MM.1S (cell line): ENCODE measurements at regions not wholly inside any gene's neighbourhood (a gene's known extent, or its start where the extent isn't known, plus 50 kb on each side); places are given as distances from the start of the nearest gene placed in this dataset.

Experiments
- DNase-seq: peaks from one replicate; pipeline ENCODE4 v3.0.0-alpha.2; 2015
- H2AFZ ChIP-seq: fragments of 300-600 bp; sonication (generic); 2 replicates; pipeline ENCODE4 v1.6.0; 2016; ENCODE audit warnings: antibody characterized with exemption, low read length
- H3F3A ChIP-seq: fragments of 300-600 bp; sonication (generic); 2 replicates; pipeline ENCODE4 v1.6.1; 2016; ENCODE audit warnings: mild to moderate bottlenecking, antibody characterized with exemption, low read length, moderate library complexity, mixed read lengths; ENCODE audit not compliant: insufficient read depth
- H3K27ac ChIP-seq: fragments of 300-600 bp; sonication (generic); 2 replicates; pipeline ENCODE4 v1.5.1; 2016; ENCODE audit warnings: mild to moderate bottlenecking, low read length
- H3K27me3 ChIP-seq: fragments of 300-600 bp; sonication (generic); replicated peaks from 2 replicates; pipeline ENCODE4 v1.6.0; 2016; ENCODE audit warnings: low read length; ENCODE audit not compliant: insufficient read depth
- H3K36me3 ChIP-seq: fragments of 300-600 bp; sonication (generic); replicated peaks from 2 replicates; pipeline ENCODE4 v1.6.1; 2016; ENCODE audit warnings: mild to moderate bottlenecking, low read length, mixed read lengths; ENCODE audit not compliant: insufficient read depth
- H3K4me1 ChIP-seq: fragments of 300-600 bp; sonication (generic); 2 replicates; pipeline ENCODE4 v1.6.1; 2016; ENCODE audit warnings: low read length, mixed read lengths
- H3K4me2 ChIP-seq: fragments of 300-600 bp; sonication (generic); 2 replicates; pipeline ENCODE4 v1.6.0; 2016; ENCODE audit warnings: low read depth, low read length
- H3K4me3 ChIP-seq: fragments of 300-600 bp; sonication (generic); 2 replicates; pipeline ENCODE4 v1.5.1; 2016; ENCODE audit warnings: low read length, mixed read lengths
- H3K79me2 ChIP-seq: fragments of 300-600 bp; sonication (generic); 2 replicates; pipeline ENCODE4 v1.6.1; 2016; ENCODE audit warnings: mixed run types, low read length, mixed read lengths
- H3K9ac ChIP-seq: fragments of 300-600 bp; sonication (generic); 2 replicates; pipeline ENCODE4 v1.6.1; 2016; ENCODE audit warnings: low read length, mixed read lengths
- H3K9me2 ChIP-seq: fragments of 300-600 bp; sonication (generic); replicated peaks from 2 replicates; pipeline ENCODE4 v1.6.1; 2016; ENCODE audit warnings: mild to moderate bottlenecking, low read length, mixed read lengths; ENCODE audit not compliant: insufficient read depth
- H3K9me3 ChIP-seq: fragments of 300-600 bp; sonication (generic); replicated peaks from 2 replicates; pipeline ENCODE4 v1.6.1; 2016; ENCODE audit warnings: mild to moderate bottlenecking, low read length, mixed read lengths; ENCODE audit not compliant: insufficient read depth
- H4K20me1 ChIP-seq: fragments of 300-600 bp; sonication (generic); 2 replicates; pipeline ENCODE4 v1.6.1; 2016; ENCODE audit warnings: mild to moderate bottlenecking, low read length, moderate library complexity, mixed read lengths; ENCODE audit not compliant: insufficient read depth
- CTCF ChIP-seq: fragments of 300-600 bp; sonication (generic); IDR thresholded peaks from 2 replicates; pipeline ENCODE4 v1.5.1; 2016; ENCODE audit warnings: antibody characterized with exemption, low read length, mixed read lengths
- EZH2 ChIP-seq: fragments of 300-600 bp; sonication (generic); optimal IDR thresholded peaks from 2 replicates; pipeline ENCODE3; 2017; ENCODE audit warnings: low read depth, mild to moderate bottlenecking, antibody characterized with exemption, low read length, mixed read lengths
- EZH2phosphoT487 ChIP-seq: fragments of 300-600 bp; sonication (generic); IDR thresholded peaks from 2 replicates; pipeline ENCODE4 v1.6.1; 2018; ENCODE audit warnings: antibody characterized with exemption, low read length

- Histone ChIP-seq H3K9ac (no peak overlapping the region), H3K36me3 (no peaks in the 10 kb centered on the region), H3K27me3 (no peaks in the 10 kb centered on the region), H3K9me2 (no peaks in the 10 kb centered on the region), H3K4me2 (no peak overlapping the region), H3K27ac (no peak overlapping the region), H3F3A (peaks cover 8% of the 10 kb centered on the region; the same call in 1 of the 2 replicates), H2AFZ (no peak overlapping the region), H4K20me1 (no peaks in the 10 kb centered on the region), H3K4me3 (no peak overlapping the region), H3K4me1 (peaks cover 6% of the 10 kb centered on the region), H3K79me2 (no peaks in the 10 kb centered on the region), H3K9me3 (no peaks in the 10 kb centered on the region)
- no peak for TF ChIP-seq CTCF
- TF ChIP-seq EZH2phosphoT487: no peak
- TF ChIP-seq EZH2: no peak
- no peak for DNase-seq
Measured at GRCh38 chr22:46041642-46042041, 64.7 kb upstream of the WNT7B start.

GRCh38 chr22:46042786-46043185 lies 65.8 kb upstream of the WNT7B start:
- H4K20me1 ChIP-seq: no peaks in the 10 kb centered on the region
- no peaks in the 10 kb centered on the region for H3K9me3 ChIP-seq
- H3K27ac ChIP-seq: no peak overlapping the region
- H3K36me3 ChIP-seq: no peaks in the 10 kb centered on the region
- no peak overlapping the region for H3K9ac ChIP-seq
- H3K27me3 ChIP-seq: no peaks in the 10 kb centered on the region
- DNase-seq: no peak
- H3K4me1 ChIP-seq: no peaks in the 10 kb centered on the region
- no peak overlapping the region for H3K4me2 ChIP-seq
- no peaks in the 10 kb centered on the region for H3K79me2 ChIP-seq
- H3K4me3 ChIP-seq: no peak overlapping the region
- no peaks in the 10 kb centered on the region for H3K9me2 ChIP-seq
- TF ChIP-seq EZH2 (no peak), EZH2phosphoT487 (no peak)
- H3F3A ChIP-seq: no peaks in the 10 kb centered on the region
- H2AFZ ChIP-seq: no peak overlapping the region

- TF ChIP-seq CTCF (no peak), EZH2phosphoT487 (no peak), EZH2 (no peak)
- Histone ChIP-seq H3K9ac (no peak overlapping the region), H3K27ac (no peak overlapping the region), H3K79me2 (no peaks in the 10 kb centered on the region), H3K4me2 (no peak overlapping the region), H4K20me1 (no peaks in the 10 kb centered on the region), H3K4me1 (no peaks in the 10 kb centered on the region), H3F3A (no peaks in the 10 kb centered on the region), H3K36me3 (no peaks in the 10 kb centered on the region), H3K27me3 (no peaks in the 10 kb centered on the region), H3K9me3 (no peaks in the 10 kb centered on the region), H2AFZ (no peak overlapping the region), H3K9me2 (no peaks in the 10 kb centered on the region), H3K4me3 (no peak overlapping the region)
- no peak for DNase-seq
Measured at GRCh38 chr22:46043339-46043738, 66.4 kb upstream of the WNT7B start.

GRCh38 chr22:46043816-46044620 lies 67.1 kb upstream of the WNT7B start:
- peak overlapping the region; percentile 47 for H2AFZ ChIP-seq
- no peaks in the 10 kb centered on the region for H3K79me2 ChIP-seq
- H3K36me3 ChIP-seq: no peaks in the 10 kb centered on the region
- H3K4me3 ChIP-seq: peak overlapping the region; percentile 40; the same call in 1 of the 2 replicates
- H3K4me2 ChIP-seq: peak overlapping the region; percentile 82
- no peaks in the 10 kb centered on the region for H3K27me3 ChIP-seq
- H3K9me2 ChIP-seq: no peaks in the 10 kb centered on the region
- no peak for TF ChIP-seq EZH2phosphoT487
- no peak for TF ChIP-seq CTCF
- no peak for TF ChIP-seq EZH2
- no peak for DNase-seq
- no peaks in the 10 kb centered on the region for H3K9me3 ChIP-seq
- H3K9ac ChIP-seq: peak overlapping the region; percentile 40; the same call in 1 of the 2 replicates
- H4K20me1 ChIP-seq: no peaks in the 10 kb centered on the region
- no peaks in the 10 kb centered on the region for H3F3A ChIP-seq
- H3K27ac ChIP-seq: no peak overlapping the region
- H3K4me1 ChIP-seq: no peaks in the 10 kb centered on the region
